Stimulated activated CD4-positive, alpha-beta T cell treated with anti-CD3 and anti-CD28 coated beads, Interleukin-15, amount 100 ng/mL, for 1 hour (primary cell): ENCODE measurements at regions not wholly inside any gene's neighbourhood (a gene's known extent, or its start where the extent isn't known, plus 50 kb on each side); places are given as distances from the start of the nearest gene placed in this dataset.

Experiments used
- DNase-seq, 2 donors: peaks; one replicate each; pipeline ENCODE4 v3.0.0-alpha.2; 2020; ENCODE audit warnings: low read depth in 1 of 2, low spot score in 1 of 2

DNA sequence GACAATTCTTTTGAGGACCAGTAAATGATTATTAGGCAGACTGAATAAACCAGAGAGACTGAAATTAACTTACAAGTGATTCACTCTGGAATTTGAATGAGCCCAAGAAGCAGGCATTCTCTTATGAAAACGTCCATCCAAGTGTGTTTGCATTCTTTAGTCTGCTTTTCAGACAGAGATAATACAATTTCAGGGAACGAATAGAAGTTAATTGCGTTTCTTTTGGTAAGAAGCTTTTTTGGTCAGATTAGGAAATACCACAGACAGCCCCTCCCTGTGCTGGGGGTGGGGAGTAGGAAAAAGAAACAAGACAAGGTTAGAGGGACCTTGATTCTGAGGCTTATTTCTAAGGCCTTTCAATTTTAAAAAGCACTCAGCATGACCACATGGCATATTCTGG, 874.4 kb downstream of the SUCLG1 start:
- no peak for DNase-seq

- no peak for DNase-seq
These were observed 876.5 kb downstream of the SUCLG1 start for GRCh38 chr2:83582589-83582988.

- DNase-seq = no peak
These were observed 879.6 kb downstream of the SUCLG1 start for GRCh38 chr2:83579507-83579906.

DNA sequence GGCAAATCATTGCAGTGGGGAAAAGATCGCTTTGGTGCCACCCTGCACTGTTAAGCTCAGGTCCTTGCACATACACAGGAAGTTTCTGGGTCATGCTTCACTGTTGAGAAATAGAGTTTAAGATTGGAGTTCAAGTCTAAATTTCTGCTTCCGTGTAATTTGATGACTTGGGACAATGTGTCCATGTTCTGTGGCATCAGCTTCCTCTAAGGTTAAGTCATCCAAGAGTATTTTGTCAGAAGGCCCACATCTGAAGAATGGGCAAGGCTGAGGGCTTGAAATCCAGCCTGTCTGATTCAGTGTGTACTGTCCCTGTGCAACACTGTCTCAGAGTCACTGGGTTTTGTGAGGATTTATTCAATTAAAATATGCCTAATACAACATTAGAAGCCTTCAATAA, 880.7 kb downstream of the SUCLG1 start:
- DNase-seq = no peak

GRCh38 chr2:83574614-83575013, 884.5 kb downstream of the SUCLG1 start:
- DNase-seq = no peak

DNA sequence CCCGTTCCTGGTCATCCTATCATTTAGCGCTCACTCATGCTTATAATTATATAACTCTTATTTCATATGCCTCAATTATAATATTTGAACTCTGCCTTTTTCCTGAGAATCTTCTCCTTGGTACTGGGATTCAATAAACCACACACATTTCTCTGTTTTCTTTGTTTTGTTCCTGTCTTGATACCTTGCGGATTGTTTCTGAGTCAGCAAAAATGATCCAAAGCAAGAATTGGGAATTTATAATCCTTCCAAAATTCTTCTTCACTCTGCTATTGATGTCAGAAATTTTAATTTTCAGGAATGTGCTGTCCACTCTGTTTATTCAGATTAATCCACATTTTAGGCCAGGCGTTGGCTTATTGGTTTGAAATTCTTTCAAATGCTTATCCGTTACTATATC, 886.0 kb downstream of the SUCLG1 start:
- DNase-seq = no peak

- no peak for DNase-seq
These were observed 886.7 kb downstream of the SUCLG1 start for GRCh38 chr2:83572400-83572799.

- no peak for DNase-seq
These were observed 891.5 kb downstream of the SUCLG1 start for GRCh38 chr2:83567551-83567950.

DNA sequence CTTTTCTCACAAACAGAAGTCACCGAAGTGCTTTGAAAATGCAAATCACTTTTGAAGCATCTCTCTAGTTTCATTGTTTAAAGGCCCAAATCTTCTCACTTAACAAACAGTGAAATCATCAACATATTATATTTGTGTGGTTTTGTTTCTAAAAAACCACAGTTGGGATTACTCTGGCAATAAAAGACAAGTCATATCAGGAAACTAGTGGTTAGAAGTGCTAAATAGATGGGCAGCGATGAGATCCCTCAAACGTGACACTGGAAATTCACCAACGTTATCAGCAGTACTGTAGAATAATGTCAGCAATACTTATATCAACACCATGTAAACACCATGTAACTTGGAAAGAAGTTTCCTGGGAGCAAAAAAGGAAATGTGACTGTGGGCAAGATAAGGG, 893.5 kb downstream of the SUCLG1 start:
- no peak for DNase-seq

GRCh38 chr2:83565181-83565580, 893.9 kb downstream of the SUCLG1 start:
- DNase-seq = no peak

- no peak for DNase-seq
These were observed 897.5 kb downstream of the SUCLG1 start for GRCh38 chr2:83561592-83561991.

- DNase-seq = no peak
These were observed 922.5 kb downstream of the SUCLG1 start for GRCh38 chr2:83536556-83536955.

DNA sequence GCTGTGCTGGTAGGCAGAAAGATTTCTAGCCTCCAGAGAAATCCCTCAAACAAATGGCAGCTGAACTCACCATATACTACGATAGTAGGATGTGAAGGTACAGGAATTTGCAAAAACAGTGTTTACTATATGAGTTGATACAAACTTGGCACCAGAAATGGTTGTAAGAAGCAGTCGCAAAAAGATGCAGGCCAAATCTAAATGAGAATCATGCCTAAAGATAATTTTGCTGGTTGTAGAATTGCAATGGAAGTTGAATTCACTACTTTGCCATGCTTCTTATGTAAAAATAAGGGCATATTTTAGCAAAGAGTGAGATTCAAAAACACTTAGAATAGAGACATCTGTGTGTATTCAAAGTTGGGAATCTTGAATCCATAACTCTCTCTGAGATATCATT, 924.7 kb downstream of the SUCLG1 start:
- no peak for DNase-seq

DNA sequence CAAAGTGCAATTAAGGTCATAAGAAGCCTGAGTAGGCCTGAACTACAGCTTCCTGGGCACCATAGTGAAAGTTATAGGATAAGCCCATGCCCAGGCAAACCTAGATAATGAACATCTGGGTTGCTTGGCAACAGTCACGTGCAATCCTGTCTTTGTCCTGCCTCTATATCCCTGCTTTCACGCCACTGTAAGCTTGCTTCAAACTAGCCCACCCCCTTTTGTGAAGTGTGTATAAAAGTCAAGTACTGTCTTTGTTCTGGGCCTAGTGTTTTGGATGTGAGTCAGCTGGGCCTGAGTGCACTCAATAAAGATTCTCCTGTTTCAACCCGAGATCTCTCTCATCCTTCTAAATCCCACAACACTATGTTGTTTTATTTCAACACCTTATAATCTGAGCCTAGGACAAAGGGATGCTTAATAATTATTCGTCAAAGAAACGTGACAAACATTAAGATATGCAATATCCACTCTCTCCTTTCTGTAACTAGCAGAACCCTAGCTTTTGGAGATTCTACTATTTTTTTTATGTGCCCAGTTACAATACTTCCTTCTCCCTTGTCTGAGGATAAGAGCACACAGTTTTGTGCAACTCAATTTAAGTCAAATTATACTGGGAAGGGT, 927.8 kb downstream of the SUCLG1 start:
- DNase-seq = no peak

DNA sequence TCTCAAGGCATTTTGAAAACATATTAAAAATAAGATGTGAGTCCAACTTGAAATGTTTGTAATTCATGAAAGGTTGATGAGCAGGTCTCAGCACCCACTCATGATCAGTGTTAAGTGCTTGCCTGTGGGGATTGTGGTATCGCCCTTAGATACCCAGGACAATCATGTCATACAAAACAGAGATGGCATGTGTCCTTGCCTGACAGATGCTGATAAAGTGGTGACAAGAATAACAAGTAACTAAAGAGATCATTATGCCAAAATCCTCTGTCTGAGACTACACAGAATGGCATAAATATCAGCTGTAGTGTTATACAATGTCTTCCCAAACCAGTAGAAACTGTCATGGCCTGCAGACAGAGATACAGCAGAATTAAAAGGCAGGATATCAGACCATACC, 930.3 kb downstream of the SUCLG1 start:
- no peak for DNase-seq

- no peak for DNase-seq
These were observed 936.1 kb downstream of the SUCLG1 start for GRCh38 chr2:83522891-83523493.

DNA sequence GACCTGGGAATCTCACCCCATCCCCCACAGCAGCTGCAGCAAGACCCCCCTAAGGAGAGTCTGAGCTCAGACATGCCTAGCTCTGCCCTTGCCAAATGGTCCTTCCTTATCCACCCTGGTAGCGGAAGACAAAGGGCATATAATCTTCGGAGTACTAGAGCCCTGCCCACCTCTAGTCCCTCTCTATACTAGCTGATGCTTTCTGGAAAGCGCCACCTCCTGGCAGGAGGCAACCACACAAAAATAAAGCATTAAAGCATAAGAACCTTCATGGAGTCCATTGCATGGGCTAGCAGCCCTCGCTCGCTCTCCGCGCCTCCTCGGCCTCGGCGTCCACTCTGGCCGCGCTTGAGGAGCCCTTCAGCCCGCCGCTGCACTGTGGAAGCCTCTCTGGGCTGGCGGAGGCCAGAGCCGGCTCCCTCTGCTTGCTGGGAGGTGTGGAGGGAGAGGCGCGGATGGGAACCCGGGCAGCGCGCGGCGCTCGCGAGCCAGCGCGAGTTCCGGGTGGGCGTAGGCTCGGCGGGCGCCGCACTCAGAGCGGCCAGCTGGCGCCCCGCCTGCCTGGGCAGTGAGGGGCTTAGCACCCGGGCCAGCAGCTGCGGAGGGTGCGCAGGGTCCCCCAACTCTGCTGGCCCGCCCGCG, 941.2 kb downstream of the SUCLG1 start:
- no peak for DNase-seq

GRCh38 chr2:83516503-83516902, 942.6 kb downstream of the SUCLG1 start:
- no peak for DNase-seq

- no peak for DNase-seq
These were observed 971.6 kb downstream of the SUCLG1 start for GRCh38 chr2:83487451-83487850.

DNA sequence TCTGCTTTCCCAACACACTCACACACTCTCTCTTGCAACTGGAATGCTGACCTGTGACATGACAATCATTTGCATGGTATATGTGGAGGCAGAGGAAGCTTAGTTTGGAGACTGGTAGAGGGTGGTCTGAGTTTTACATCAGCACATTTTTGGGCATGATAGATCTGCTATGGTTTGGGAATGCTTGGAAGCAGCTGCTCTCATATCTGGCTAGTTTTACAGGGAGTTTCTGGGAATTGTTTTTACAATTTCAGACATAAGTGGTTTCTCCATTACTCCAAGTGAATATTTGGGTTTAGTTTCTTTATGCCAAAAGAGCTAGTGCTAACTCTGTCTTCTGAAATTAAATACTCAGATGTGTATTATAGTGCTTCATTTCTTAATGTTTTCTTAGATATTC, 977.6 kb downstream of the SUCLG1 start:
- no peak for DNase-seq

DNA sequence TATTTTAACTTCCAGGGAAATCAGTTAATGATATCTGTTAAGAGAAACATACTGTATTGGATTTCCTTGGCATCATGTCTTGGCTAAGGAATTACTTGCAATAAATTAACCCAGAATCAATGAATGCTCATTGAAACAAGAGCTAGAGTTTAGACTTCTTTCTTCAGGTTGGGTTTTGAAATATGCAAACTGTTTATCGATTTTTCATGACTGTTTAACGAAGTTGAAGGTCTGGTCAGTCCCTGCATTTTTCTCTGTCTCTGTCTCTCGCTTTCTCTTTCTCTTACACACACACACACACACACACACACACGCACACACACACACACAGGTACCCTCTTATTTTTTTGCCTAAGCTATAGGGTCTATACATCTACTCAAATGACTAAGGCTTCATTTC, 981.0 kb downstream of the SUCLG1 start:
- no peak for DNase-seq

DNA sequence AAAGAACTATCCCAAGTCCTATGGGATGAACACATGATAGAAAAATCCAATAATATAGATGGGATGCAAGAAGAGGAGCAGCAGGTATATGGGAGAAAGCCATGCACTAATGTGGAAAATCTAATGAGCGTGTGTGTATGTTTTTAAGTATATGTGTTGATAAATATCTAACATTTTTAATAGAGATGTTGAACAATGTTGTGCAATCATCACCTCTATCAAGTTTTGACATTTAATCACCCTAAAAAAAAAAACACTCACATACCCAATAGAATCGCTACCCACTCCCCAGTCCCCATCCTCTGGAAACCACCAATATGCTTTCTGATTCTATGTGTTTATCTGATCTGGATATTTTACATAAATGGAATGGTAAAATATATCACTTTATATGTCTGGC, 983.7 kb downstream of the SUCLG1 start:
- no peak for DNase-seq

DNA sequence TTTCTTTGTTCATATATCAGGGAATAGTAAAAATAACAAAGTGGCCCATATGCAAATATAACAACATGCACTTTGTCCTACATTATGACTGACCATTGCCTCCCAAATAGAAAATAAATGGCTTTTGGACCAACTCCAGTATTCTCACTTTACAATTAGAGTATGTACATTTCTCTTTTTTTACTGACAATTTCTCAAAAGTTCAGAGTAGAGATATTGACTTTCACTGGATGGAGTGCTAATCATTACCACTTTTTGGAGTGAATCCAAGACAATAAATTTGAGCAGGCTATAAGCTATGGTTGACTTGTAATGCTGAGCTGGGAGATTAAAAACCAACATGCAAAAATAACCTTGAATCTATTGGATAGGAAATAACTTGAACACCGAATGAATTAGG, 987.4 kb downstream of the SUCLG1 start:
- DNase-seq = no peak
